Stimulated activated naive CD8-positive, alpha-beta T cell treated with anti-CD3 and anti-CD28 coated beads, Interleukin-15, amount 100 ng/mL, for 72 hours (primary cell): ENCODE measurements at regions not wholly inside any gene's neighbourhood (a gene's known extent, or its start where the extent isn't known, plus 50 kb on each side); places are given as distances from the start of the nearest gene placed in this dataset.
"Not testable (repeated sequence)": the region's sequence is repeated elsewhere in the genome, so short reads cannot be mapped to it uniquely, and the experiment has no call there.

Experiments
- ATAC-seq: fragments of 150-1000 bp; cut with Tn5 transposase; 2 replicates; pipeline ENCODE4 v1.10.0; 2021; ENCODE audit warnings: mild to moderate bottlenecking, moderate library complexity
- DNase-seq, 2 donors: peaks; one replicate each; pipeline ENCODE4 v3.0.0; 2021 to 2022
- H3K27ac Mint-ChIP-seq, 2 donors: one replicate each; pipeline ENCODE4 v1.8.0; 2022; ENCODE audit warnings: mild to moderate bottlenecking in 2 of 2, mixed read lengths in 2 of 2, moderate library complexity in 2 of 2
- H3K27me3 Mint-ChIP-seq: one replicate; pipeline ENCODE4 v1.8.0; 2022; ENCODE audit warnings: mixed read lengths
- H3K4me1 Mint-ChIP-seq: one replicate; pipeline ENCODE4 v1.8.0; 2022; ENCODE audit warnings: mild to moderate bottlenecking, mixed read lengths
- H3K4me3 Mint-ChIP-seq, 2 donors: one replicate each; pipeline ENCODE4 v1.8.0; 2022; ENCODE audit warnings: mild to moderate bottlenecking in 2 of 2, mixed read lengths in 2 of 2, moderate library complexity in 1 of 2
- H3K9me3 Mint-ChIP-seq, 2 donors: one replicate each; pipeline ENCODE4 v1.8.0; 2022; ENCODE audit warnings: mixed read lengths in 2 of 2

DNA sequence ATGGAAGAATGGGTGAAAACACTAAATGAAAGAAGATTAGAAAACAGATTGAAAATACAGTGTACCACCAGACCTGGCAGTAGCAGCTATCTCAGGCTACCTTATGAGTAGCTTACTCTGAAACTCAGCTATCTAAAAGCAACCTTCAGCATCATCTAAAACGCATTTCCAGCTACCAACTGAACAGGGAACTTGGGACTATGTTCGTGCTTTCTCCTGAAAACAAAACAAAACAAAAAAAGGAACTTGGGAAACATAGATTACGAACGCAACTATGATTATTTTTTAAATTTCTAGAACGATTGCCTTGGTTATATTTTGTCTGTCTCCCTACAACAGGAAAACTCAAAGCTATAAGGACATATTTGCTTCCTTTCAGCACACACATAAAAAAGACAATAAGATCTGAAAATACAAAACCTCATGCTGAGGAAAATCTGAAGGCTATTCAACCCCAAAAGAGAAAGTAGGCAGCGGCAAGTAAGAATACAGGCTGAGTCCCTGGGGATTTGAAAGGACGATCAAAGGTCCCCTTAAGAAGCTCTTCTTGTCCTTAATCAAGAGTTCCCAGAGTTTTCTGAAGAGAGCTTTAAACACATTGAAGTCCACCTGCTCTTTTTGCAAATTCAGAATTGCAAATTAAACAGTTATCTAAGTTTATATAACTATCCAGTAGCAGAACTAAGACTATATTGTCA lies 53.4 kb downstream of the OR2K2 start:
- no peak for ATAC-seq
- H3K27me3 Mint-ChIP-seq, result no peaks in the 10 kb centered on the region
- H3K27ac Mint-ChIP-seq, result no peak overlapping the region
- H3K4me3 Mint-ChIP-seq, result no peak overlapping the region
- no peaks in the 10 kb centered on the region for H3K4me1 Mint-ChIP-seq
- DNase-seq, result no peak
- H3K9me3 Mint-ChIP-seq, result no peaks in the 10 kb centered on the region

DNA sequence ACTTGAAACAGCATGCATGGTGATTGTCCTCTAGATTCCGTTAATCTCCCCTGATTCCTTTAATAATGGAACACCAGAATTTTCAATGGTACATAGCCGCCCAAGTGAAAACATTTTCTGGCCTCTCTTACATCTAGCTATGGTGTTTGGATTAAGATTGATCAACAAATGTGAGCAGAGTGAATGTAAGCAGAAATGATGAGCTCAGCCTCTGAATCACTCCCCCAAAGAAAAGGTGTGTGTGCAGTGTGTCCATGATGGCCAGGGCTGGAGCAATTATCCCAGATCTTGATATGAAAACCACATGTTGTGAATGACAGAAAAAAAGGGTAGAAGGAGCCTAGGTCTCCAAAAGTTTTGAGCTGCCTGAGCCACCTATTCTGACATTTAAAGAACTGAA lies 55.3 kb downstream of the OR2K2 start:
- Mint-ChIP-seq H3K27ac (no peak overlapping the region), H3K4me1 (no peaks in the 10 kb centered on the region), H3K27me3 (no peaks in the 10 kb centered on the region), H3K4me3 (no peak overlapping the region), H3K9me3 (no peaks in the 10 kb centered on the region)
- DNase-seq (no peak), ATAC-seq (no peak)

DNA sequence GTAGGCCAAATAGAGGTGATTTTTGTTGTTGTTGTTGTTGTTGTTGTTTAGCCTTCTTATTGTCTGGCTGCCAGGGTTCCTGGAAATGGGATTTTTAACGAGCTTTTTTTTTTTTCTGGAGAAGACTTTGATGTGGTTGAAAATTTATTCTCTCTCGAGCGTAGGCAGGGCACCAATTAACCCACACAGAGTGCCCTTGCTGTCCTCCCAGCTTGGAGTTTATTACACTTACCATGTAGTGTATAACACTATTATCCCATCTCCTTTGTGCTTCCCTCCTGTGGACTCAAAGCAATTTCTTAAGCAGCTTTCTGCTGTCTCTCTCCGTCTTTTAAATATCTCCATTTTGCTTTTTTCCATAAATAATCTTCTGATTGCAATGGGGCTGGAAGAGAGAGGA lies 57.4 kb downstream of the OR2K2 start:
- no peaks in the 10 kb centered on the region for H3K4me1 Mint-ChIP-seq
- no peaks in the 10 kb centered on the region for H3K9me3 Mint-ChIP-seq
- ATAC-seq, result no peak
- DNase-seq, result no peak
- H3K27me3 Mint-ChIP-seq, result no peaks in the 10 kb centered on the region
- no peak overlapping the region for H3K4me3 Mint-ChIP-seq
- H3K27ac Mint-ChIP-seq, result no peak overlapping the region

DNA sequence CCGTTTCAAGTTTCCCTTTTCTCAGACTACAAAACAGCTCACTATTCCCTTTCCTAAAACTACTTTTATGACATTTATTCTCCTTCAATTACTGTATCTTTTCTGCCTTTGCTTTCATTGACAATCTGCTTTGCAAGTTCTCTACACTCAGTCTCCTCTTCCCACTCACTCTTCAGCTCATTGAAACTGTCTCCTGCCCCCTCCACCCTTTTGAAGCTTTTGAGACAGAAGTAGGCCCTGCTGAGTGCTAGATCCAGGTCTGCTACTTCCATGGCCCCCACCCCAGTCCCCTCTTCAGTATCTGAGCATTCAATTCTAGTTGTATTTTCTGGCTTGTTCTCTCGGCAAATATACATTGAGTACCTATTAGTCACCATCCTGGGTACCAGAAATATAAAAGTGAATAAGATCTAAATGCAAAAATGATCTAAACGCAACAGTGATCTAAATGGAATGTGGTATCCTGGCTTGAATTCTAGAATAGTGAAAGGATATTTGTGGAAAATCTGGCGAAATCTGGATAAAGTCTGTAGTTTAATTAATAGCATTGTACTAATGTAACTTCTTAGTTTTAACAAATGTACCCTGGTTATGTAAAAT lies 58.4 kb downstream of the OR2K2 start:
- no peaks in the 10 kb centered on the region for H3K27me3 Mint-ChIP-seq
- no peaks in the 10 kb centered on the region for H3K9me3 Mint-ChIP-seq
- no peak for ATAC-seq
- H3K4me1 Mint-ChIP-seq, result no peaks in the 10 kb centered on the region
- H3K27ac Mint-ChIP-seq, result no peak overlapping the region
- DNase-seq, result no peak
- H3K4me3 Mint-ChIP-seq, result no peak overlapping the region

DNA sequence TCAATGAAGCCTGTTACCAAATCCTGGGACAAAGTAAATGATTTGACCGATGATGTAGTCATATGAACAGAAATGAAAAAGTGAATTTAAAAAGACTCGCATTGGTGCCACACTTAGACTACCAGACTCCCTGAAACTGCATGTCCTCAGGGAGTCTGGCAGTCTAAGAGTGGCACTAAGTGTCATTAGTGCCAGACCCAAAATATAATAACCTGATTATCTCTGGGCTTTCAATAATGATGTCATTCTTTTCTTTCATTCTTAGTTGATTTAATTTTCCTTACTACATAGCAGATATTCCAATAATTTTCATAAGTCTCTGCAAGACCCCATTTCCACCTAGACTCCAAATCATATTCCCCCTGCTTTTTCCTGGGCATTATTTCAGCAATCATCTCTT lies 59.0 kb downstream of the OR2K2 start:
- DNase-seq (no peak), ATAC-seq (no peak)
- H3K4me3 Mint-ChIP-seq, result no peak overlapping the region
- H3K27me3 Mint-ChIP-seq, result no peaks in the 10 kb centered on the region
- H3K9me3 Mint-ChIP-seq, result no peaks in the 10 kb centered on the region
- no peaks in the 10 kb centered on the region for H3K4me1 Mint-ChIP-seq
- H3K27ac Mint-ChIP-seq, result no peak overlapping the region

DNA sequence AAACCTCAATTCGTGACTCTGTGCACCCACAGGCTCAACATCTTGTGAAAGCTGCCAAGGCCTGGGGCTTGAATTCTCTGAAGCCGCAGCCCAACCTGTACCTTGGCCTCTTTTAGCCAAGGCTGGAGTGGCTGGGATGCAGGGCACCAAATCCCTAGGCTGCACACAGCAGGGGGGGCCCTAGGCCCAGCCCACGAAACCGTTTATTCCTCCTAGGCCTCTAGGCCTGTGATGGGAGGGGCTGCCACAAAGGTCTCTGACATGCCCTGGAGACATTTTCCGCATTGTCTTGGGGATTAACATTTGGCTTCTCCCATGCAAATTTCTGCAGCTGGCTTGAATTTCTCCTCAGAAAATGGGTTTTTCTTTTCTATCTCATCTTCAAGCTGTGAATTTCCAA lies 64.0 kb downstream of the OR2K2 start:
- not testable (repeated sequence) for H3K27ac Mint-ChIP-seq, DNase-seq, H3K9me3 Mint-ChIP-seq, H3K27me3 Mint-ChIP-seq, H3K4me1 Mint-ChIP-seq, H3K4me3 Mint-ChIP-seq, ATAC-seq

DNA sequence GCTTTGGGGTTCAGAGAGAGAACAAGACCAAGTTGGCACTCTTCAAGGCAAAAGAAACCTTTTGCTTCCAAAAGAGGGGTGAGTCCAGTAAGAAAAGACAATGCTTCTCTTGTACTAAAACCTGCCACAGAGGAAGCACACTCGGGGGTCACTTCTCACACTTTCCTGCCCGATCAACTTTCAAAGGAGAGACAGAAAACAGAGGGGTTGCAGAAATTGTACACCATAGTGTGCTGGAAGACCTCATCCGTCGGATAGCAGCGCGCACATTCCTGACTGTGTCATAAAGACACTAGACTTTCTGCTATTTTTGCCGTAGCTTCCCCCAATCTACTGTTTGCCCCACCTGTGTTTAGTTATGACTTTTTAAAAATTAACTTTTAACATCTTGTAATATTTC lies 66.9 kb downstream of the OR2K2 start:
- no peak overlapping the region for H3K4me3 Mint-ChIP-seq
- H3K4me1 Mint-ChIP-seq, result no peaks in the 10 kb centered on the region
- ATAC-seq (no peak), DNase-seq (no peak)
- H3K27me3 Mint-ChIP-seq, result no peaks in the 10 kb centered on the region
- peaks cover 0 to 9% of the 10 kb centered on the region in 2 donors for H3K9me3 Mint-ChIP-seq
- peak overlapping the region in 1 of 2 donors; percentile 57 for H3K27ac Mint-ChIP-seq

DNA sequence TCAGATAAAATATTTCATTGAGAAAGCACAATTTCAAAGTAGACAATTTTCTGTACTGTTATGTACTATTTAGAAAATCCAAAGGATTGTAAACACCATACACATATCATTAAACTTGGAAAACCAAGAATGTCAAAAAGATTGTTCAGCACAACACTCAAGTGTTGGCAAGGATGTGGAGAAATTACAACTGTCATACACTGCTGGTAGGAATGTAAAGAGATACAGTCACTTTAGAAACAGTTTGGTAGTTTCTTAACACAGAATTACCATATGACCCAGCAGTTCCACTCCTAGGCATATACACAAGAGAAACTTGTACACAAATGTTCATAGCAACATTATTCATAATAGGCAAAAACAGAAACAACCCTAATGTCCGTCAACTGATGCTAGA lies 71.2 kb downstream of the OR2K2 start:
- Mint-ChIP-seq H3K4me3 (no peak overlapping the region), H3K27ac (no peak overlapping the region), H3K4me1 (no peaks in the 10 kb centered on the region), H3K9me3 (no peaks in the 10 kb centered on the region), H3K27me3 (no peaks in the 10 kb centered on the region)
- ATAC-seq (no peak), DNase-seq (no peak)

DNA sequence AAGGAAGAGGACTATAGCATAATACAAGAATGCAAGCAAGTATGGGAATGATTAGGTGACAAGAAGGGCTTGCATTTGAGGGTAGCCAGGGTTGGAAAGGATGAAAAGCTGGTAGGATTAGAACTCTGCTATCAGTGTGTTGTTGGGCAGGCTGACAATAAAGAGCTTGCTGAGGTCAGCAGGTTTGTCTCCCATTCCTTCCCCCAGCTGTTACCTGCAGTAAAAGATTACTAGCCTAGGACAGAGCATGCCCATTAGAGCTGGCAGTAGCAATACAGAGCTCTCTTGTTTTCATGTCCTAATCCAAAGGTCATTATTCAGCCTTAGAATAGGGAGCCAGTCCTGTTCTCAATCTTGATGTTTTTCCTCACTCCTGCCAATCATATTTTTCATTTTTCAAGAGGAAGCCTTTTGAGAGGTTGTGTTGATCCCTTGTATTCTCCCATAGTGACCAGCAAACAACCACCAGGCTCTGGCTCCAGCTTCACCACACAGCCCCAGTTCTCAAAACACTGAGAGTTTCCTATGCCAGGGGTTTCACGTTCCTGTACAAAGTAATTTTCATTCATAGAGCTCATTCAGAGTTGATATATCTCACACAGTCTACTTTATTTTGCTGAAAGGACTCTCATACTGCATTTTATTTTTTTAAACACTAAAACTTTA lies 71.7 kb downstream of the OR2K2 start:
- H3K4me1 Mint-ChIP-seq, result no peaks in the 10 kb centered on the region
- no peak for DNase-seq
- peak overlapping the region in 1 of 2 donors; percentile 24 for H3K27ac Mint-ChIP-seq
- H3K9me3 Mint-ChIP-seq, result no peaks in the 10 kb centered on the region
- H3K4me3 Mint-ChIP-seq, result no peak overlapping the region
- H3K27me3 Mint-ChIP-seq, result no peaks in the 10 kb centered on the region
- no peak for ATAC-seq

DNA sequence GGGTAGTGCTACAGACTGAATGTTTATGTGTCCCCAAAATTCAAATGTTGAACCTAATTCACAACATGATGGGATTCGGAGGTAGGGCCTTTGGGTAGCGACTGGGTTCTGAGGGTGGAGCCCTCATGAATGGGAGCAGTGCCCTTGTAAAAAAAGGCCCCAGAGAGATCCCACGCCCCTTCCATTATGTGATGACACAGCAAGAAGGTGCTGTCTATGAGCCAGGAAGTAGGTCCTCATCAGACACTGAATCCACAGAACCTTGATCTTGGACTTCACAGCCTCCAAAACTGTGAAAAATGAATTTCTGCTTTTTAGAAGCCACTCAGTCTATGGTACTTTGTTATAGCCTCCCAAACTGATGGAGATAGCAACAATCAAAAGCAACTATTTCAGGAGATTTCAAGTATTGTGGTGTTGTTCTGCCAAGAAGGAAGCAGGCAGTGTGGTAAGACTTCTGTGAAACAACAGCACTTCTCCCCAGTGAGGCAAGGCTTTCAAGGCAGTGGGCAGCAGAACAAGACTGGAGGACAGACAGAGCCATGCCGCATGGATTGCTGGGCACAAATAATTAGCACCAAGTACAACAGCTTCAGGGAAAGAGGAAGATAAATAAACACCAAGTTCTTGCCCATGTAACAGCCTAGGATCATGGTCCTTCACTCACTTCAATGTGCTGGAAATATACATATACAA lies 76.1 kb downstream of the OR2K2 start:
- Mint-ChIP-seq H3K27ac (no peak overlapping the region), H3K4me1 (no peaks in the 10 kb centered on the region), H3K27me3 (no peaks in the 10 kb centered on the region), H3K9me3 (no peaks in the 10 kb centered on the region), H3K4me3 (no peak overlapping the region)
- ATAC-seq (no peak), DNase-seq (no peak)

DNA sequence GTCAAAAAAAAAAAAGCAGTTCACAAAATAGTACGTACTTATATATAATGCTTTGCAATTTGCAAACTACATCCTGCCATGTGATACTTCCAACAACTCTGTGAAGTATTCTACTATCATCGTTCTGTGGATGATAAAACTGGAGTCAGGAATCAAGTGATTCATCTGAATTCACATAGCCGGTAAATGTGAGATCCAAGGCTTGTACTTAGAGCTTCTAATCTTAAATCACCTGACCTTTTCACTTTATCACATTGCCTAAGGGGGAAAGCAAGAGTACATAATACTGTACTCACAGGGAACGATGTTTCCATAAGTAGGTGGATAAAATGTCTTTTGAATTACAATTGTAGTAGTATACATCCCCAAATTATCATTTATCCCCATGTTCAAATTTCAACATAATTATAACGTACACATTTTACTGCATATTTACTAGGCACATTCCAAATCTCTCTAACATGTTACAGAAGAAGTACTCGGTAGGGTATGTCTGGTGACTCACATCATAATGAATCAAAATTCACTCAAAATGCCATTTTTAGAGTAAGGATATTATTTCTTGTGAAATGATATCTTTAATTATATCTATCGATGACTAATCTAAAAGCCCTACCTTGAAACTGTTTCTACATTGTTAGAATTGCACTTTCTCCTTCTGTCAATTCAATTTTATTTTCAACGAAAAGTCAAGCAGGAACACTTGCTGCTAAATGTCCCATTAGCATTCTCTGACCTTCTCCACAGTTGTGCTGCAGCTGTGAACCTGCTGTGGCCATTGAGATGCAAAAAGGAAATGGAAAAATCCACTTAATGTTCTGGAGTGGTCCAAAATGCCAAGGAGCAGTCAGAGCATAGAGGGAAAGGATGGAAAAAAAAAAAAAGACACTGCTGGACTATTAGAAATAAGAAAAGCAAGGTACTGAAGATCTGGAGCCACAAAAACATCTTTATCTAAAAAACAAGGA lies 78.9 kb downstream of the OR2K2 start:
- DNase-seq, result no peak
- no peak for ATAC-seq
- Mint-ChIP-seq H3K27me3 (no peaks in the 10 kb centered on the region), H3K27ac (no peak overlapping the region), H3K4me1 (no peaks in the 10 kb centered on the region), H3K4me3 (no peak overlapping the region), H3K9me3 (no peaks in the 10 kb centered on the region)

DNA sequence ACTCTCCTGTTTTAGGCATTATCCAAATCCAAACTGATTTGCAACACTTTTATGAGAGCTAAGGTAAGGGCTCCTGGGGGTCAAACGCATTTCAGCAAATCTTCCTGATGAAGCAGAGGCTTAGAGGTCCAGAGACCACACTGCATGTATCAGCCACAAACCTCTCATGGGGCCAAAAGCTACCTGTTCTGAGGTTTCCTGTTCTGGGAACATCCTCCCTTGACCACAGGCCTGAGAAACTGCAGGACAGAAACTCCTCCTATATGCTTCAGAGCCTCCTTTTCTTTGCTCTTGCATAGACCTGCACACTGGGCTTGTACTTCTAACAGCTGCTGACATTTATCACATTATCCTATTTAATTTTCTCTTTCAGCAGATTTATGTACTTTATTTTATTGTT lies 92.6 kb downstream of the OR2K2 start:
- ATAC-seq, result no peak
- Mint-ChIP-seq H3K27me3 (no peaks in the 10 kb centered on the region), H3K4me3 (no peak overlapping the region), H3K27ac (no peak overlapping the region), H3K9me3 (no peaks in the 10 kb centered on the region), H3K4me1 (no peaks in the 10 kb centered on the region)
- DNase-seq, result no peak

DNA sequence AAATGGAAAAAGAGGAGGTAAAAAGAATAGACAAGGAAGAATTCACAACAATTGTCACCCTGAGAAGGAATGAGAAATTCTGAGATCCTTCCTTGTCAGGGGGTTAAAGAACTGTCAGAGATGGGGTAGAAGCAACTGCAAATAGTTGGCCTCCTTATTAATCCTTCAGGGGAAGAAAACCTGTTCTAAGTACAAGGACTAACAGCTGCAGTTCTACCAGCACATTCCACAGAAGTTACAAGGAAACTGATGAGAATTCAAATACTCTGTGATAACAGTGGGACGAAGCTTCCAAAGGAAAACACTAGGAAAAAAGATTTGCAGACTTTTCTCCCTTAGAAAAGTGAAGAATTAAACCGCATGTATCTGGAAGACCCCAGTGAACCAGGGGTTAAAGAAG lies 93.7 kb downstream of the OR2K2 start:
- Mint-ChIP-seq H3K27me3 (no peaks in the 10 kb centered on the region), H3K27ac (no peak overlapping the region), H3K9me3 (no peaks in the 10 kb centered on the region), H3K4me1 (no peaks in the 10 kb centered on the region), H3K4me3 (no peak overlapping the region)
- DNase-seq, result no peak
- ATAC-seq, result no peak

DNA sequence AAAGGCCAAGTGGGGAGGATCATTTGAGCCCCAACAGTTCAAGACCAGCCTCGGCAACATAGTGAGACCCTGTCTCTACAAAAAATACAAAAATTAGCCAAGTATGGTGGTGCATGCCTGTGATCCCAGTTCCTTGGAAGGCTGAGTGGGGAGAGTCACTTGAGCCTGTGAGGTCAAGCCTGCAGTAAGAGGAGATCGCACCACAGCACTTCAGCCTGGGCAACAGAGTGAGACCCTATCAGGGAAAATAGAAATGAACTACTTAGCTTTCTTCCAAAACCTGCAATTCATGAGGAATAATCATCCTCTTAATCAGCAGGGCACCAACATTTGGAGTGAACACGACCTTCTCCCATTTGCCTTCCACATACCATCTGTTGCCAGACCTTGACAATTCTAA lies 96.1 kb downstream of the OR2K2 start:
- DNase-seq, result no peak
- no peak for ATAC-seq
- no peak overlapping the region for H3K4me3 Mint-ChIP-seq
- H3K27me3 Mint-ChIP-seq, result no peaks in the 10 kb centered on the region
- H3K9me3 Mint-ChIP-seq, result no peaks in the 10 kb centered on the region
- no peak overlapping the region for H3K27ac Mint-ChIP-seq
- H3K4me1 Mint-ChIP-seq, result no peaks in the 10 kb centered on the region
